Glomerular endothelial cell (primary cell): ENCODE measurements at regions not wholly inside any gene's neighbourhood (a gene's known extent, or its start where the extent isn't known, plus 50 kb on each side); places are given as distances from the start of the nearest gene placed in this dataset.

Experiments used
- DNase-seq: peaks from one replicate; pipeline ENCODE4 v3.0.0-alpha.2; 2011; ENCODE audit warnings: low read depth, low spot score; ENCODE audit errors: extremely low read depth

- no peak for DNase-seq
Measured at GRCh38 chr1:30324251-30325084, 398.9 kb downstream of the MATN1 start.

DNA sequence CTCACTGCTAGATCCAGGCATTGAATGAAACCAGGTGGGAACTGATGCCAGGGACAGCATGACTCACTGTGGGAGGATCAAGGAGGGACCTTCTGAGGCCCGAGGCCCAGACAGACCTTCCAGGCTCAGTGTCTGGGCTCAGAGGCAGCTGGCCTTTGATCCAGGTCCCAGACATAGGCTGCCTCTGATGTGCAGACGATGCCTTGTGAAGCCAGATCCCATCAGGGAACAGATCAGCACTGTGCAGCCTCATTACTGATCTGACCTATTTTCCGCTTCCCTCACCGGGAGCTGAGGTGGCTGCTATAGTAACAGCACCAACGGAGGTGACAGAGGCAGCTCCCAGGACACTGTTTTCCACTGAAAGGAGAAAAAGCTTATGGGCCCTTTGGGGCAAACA is 399.5 kb downstream of the MATN1 start:
- no peak for DNase-seq

GRCh38 chr1:30323352-30323751 is 400.0 kb downstream of the MATN1 start:
- no peak for DNase-seq

GRCh38 chr1:30322859-30323257 is 400.5 kb downstream of the MATN1 start:
- no peak for DNase-seq

DNA sequence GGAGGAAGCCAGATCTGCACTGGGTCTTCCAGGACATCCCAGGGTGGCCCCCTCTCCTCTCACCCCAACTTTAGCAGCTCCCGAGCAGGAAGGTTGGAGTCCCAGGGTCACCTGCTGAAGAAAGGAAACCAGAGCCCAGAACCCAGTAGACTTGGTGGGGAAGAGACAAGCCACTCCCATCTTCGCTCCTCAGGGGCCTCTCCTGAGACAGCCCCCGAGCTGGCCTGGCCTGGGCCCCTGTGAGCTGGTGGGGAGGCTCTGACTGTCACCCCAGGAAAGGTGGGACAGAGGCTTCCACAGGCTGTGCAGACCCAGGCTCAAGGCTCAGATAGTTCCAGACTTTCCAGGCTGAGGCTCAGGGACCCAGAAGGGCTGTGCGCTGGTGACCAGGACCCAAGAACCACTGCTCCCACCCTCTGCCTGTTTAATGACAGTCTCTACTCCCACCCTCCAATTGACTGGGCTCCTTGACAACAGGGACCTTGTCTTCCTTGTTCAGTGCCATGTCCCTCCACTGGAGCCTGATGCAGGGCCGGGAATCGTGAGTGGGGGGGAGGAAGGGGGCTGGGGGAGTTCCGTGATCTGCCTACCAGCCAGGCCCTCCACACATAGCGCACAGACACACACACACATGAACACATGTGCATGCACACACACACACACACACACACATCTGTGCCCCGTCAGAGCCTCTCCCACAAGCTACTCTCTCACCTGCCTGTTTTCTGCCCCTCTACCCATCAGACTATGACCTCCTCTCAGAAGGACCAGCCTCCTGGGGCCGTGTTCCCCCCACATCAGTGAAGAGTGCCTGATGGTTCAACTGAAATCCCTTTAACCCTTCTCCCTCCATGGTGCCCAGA is 401.2 kb downstream of the MATN1 start:
- no peak for DNase-seq

DNA sequence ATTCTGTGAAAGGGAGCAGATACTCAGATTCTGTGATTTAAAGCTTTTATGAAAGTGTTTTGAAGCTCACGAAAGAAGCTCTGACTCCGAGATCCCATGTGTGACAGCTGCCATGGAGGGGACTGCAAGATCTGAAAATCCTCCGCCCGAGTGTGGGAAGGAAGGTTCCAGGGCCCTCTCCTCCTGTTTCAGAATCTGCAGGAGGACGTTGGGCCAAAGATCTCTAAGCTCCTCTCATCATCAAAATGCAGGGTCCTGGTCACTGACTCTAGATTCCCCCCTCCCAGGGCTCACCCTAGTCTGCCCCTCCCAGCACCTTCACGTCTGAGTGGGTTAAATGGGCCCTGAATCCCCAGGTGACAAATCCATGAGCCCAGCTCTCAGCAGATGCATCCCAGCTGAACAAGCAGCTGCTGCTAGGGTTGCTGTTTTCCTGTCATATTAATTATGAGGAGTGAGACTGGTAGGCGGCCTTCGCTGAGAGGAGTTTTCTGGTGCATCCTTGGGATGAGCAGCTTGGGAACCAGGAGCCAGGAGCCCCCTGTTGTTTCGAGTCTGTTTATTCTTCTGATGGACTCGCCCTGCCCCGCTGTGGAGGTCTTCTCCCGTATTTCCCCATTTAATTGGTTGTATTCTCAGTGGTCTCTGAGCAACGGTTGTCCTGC is 402.0 kb downstream of the MATN1 start:
- DNase-seq: no peak

GRCh38 chr1:30320581-30320890 is 402.8 kb downstream of the MATN1 start:
- DNase-seq: no peak

GRCh38 chr1:30319765-30320580 is 403.4 kb downstream of the MATN1 start:
- DNase-seq: no peak

DNA sequence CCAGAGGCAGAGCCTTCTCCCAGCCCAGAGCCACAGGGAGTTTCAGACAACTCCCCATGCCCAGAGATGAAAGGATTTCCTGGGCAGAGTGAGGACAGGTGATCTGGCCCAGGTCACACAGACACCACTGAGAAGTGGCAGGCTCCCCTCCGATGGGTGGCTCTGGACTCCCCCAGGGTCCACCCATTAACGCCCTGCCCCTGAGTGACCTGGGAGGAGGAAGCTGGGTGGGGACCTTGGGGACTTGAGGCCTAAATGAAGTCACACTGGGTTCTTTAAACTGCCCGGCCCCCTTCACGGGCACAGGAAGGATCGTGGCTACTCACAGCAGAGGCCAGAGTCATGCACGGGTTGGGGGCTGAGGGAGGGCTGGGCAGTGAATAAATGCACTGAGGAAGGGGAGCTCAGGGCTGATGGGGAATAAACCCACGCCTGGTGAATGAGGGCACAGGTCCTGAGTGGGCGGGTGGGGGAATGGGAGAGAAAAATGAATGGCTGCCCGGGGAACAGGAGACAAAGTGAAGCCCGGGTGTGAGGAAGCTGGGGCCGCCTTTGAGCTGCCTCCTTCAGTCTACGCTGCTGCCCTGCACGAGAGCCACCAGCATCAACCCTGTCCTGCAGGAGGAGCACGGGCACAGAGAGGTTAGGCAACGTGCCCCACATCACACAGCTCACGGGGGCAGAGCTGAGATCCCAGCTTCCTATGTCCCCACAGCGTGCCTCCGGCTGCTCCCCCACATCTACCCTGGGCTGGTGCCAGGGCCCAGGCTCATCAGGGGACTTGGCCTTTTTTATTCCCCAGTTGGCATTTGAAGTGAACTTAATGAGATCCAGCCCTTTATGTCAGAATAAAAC is 404.3 kb downstream of the MATN1 start:
- DNase-seq: no peak

DNA sequence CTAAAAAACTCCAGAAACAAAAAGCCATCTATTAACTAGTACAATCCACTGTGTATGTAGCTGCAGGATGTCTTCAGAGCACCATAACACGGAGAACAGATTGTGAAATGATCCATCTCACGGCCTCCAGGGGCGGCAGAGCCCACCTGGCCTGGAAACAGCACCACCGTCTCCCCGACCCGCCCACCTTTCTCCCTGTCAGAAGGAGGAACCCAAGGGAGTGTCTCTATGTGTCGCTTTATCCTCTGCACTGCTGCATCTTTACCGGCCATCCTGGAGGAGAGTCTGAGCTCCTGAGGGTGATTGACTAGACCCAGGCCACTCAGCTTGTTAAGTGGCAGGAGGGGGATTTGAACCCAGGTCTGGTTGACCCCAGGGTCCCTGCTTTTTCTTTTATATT is 405.0 kb downstream of the MATN1 start:
- no peak for DNase-seq

DNA sequence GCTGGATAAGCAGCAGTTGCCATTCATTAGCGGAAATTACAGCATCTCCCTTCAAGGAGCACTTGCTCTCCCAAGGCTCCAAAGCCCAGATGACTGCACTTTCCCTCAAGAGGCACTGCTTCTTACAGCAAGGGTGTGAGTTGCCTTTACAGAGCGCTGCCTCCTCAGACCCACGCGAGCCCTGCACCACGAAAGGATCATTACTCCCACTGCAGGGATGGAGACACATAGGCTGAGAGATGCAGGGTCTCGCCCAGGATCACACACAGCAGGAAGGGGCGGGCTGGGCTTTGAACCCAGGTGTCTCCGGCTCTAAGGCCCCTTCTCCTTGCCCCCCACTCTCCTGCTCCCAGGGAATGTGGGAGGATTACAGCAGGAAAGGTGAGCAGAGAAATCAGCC is 405.5 kb downstream of the MATN1 start:
- no peak for DNase-seq

DNA sequence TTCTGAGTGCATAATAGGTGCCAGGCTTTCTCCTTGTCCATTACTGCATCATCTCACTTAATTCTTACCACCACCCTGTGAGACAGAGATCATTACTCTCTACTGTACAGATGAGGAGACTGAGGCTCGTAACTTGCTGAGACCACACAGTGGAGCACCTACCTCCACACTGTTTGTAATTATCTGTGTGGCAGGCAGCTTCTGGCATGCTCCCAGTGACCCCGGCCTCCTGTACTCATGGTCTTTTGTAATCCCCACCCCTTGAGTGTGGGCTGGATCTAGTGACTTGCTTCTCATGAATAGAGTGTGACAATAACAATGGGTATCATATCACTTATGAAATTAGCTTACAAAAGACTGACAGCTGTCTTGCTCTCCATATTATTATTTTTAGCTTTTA is 407.3 kb downstream of the MATN1 start:
- DNase-seq: no peak

GRCh38 chr1:30315185-30315960 is 408.0 kb downstream of the MATN1 start:
- no peak for DNase-seq

GRCh38 chr1:30314591-30314990 is 408.8 kb downstream of the MATN1 start:
- DNase-seq: no peak

DNA sequence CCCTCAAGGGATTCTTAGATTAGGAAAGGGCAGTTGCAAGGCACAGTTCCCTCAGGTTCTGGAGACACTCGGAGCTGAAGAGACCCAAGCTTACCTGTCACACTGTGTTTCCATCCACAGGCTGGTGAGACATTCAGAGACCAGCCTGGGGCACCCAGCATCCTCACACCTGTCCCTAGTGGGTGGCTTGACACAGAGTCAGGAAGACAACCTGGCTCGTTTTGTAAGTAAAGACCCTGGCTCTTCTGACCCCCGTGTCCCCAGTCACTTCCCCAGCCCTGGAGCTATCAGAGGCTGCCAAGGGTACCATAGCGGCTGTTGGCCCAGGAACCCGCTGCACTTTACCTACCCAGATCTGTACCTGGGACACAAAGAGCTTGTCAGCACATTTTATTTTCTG is 409.8 kb downstream of the MATN1 start:
- no peak for DNase-seq

DNA sequence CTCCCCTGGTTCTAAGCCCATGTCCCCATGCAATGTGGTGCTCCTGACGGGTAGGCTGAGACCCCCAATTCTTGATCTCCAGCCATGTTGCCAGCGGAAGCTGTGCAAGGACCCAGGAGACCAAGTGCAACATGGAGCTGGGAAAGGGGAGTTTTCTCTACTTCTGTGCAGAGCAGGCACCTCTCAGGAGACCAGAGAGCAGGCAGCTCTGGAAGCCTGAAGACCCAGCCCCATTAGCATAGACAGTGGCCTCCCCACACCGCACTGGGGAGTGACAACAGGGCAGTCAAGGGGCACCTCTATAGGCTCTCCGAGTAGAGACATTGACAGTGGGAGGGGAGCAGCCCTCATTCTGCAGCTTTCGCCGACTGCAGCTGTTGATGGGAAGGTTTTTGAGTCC is 410.2 kb downstream of the MATN1 start:
- no peak for DNase-seq

- no peak for DNase-seq
Measured at GRCh38 chr1:30312226-30312625, 411.2 kb downstream of the MATN1 start.

DNA sequence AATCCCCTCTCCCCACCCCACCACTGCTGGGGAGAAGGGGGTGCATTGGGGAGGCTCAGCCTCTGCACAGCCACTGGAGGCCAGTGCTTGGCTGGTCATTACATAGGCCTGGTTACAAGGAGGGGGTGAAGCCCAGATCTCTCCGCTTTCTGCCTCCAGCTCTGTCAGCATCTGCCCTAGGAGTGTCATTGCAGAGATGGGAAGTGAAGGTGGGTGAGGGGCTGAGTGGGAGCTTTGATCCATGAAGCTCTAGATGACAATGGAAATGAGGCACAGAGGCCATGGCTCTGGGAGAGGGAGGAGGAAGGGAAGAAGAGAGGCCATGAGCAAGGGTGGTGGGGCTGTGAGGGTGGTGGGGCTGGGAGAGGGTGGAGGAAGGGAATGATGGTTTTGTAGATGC is 411.6 kb downstream of the MATN1 start:
- no peak for DNase-seq
